IMR-90 (cell line): ENCODE measurements at regions not wholly inside any gene's neighbourhood (a gene's known extent, or its start where the extent isn't known, plus 50 kb on each side); places are given as distances from the start of the nearest gene placed in this dataset.

Experiments
- BHLHE40 ChIP-seq: fragments of 150-350 bp; IDR thresholded peaks from 2 replicates; pipeline ENCODE4 v1.6.1; 2016; ENCODE audit warnings: mild to moderate bottlenecking, low read depth, low read length
- CEBPB ChIP-seq: IDR thresholded peaks from 2 replicates; pipeline ENCODE4 v1.6.1; 2012; ENCODE audit warnings: low read depth, low read length, improper control_type of control experiment
- FOS ChIP-seq: fragments of 150-350 bp; IDR thresholded peaks from 2 replicates; pipeline ENCODE4 v1.6.1; 2016; ENCODE audit warnings: low read depth, low read length
- MXI1 ChIP-seq: IDR thresholded peaks from 2 replicates; pipeline ENCODE4 v1.6.1; 2012; ENCODE audit warnings: low read depth, mild to moderate bottlenecking, low read length, moderate library complexity, borderline replicate concordance
- POLR2A ChIP-seq: IDR thresholded peaks from 2 replicates; pipeline ENCODE4 v1.6.1; 2012; ENCODE audit warnings: mild to moderate bottlenecking, low read depth, low read length
- RAD21 ChIP-seq: IDR thresholded peaks from 2 replicates; pipeline ENCODE4 v1.6.1; 2012; ENCODE audit warnings: low read length, improper control_type of control experiment
- RCOR1 ChIP-seq: IDR thresholded peaks from 2 replicates; pipeline ENCODE4 v1.6.1; 2012; ENCODE audit warnings: mild to moderate bottlenecking, low read length, improper control_type of control experiment; ENCODE audit not compliant: insufficient replicate concordance
- TF ChIP-seq, protein P1 (sequence below): conservative IDR thresholded peaks from 2 replicates; pipeline ENCODE4 v1.5.1; 2012; ENCODE audit warnings: mild to moderate bottlenecking, low read depth, low read length, improper control_type of control experiment
- TF ChIP-seq, protein P2 (sequence below): fragments of 150-350 bp; IDR thresholded peaks from 2 replicates; pipeline ENCODE4 v1.6.1; 2016; ENCODE audit warnings: low read depth, mild to moderate bottlenecking, low read length, moderate library complexity, borderline replicate concordance
- TF ChIP-seq, protein P3 (sequence below): fragments of 150-350 bp; IDR thresholded peaks from 2 replicates; pipeline ENCODE4 v1.6.1; 2017; ENCODE audit warnings: mild to moderate bottlenecking, antibody characterized with exemption, low read length, low read depth

DNA sequence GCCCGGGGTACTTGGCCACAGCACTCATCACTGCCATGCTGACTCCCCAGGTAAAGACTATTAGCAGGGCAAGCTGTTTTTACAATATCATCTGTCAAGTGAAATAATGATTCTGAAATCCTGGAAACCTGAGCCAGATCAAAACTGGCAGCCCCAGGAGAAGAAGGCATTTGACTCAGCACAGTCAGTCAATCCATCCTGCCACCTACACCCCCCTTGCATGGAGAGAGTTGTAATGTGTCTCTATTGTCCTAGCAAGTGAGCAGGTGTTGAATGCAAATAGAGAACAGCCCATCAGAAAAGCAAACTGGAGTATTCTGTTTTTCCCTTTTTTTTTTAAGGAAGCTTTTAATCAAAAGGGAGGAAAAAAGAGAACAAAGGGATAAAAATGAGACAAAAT is 291.2 kb downstream of the BRINP1 start:
- TF ChIP-seq, protein P1, sequence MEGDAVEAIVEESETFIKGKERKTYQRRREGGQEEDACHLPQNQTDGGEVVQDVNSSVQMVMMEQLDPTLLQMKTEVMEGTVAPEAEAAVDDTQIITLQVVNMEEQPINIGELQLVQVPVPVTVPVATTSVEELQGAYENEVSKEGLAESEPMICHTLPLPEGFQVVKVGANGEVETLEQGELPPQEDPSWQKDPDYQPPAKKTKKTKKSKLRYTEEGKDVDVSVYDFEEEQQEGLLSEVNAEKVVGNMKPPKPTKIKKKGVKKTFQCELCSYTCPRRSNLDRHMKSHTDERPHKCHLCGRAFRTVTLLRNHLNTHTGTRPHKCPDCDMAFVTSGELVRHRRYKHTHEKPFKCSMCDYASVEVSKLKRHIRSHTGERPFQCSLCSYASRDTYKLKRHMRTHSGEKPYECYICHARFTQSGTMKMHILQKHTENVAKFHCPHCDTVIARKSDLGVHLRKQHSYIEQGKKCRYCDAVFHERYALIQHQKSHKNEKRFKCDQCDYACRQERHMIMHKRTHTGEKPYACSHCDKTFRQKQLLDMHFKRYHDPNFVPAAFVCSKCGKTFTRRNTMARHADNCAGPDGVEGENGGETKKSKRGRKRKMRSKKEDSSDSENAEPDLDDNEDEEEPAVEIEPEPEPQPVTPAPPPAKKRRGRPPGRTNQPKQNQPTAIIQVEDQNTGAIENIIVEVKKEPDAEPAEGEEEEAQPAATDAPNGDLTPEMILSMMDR = no peak
- no peak for TF ChIP-seq POLR2A
- TF ChIP-seq CEBPB = no peak
- TF ChIP-seq BHLHE40 = no peak
- TF ChIP-seq RCOR1 = no peak
- TF ChIP-seq, protein P2, sequence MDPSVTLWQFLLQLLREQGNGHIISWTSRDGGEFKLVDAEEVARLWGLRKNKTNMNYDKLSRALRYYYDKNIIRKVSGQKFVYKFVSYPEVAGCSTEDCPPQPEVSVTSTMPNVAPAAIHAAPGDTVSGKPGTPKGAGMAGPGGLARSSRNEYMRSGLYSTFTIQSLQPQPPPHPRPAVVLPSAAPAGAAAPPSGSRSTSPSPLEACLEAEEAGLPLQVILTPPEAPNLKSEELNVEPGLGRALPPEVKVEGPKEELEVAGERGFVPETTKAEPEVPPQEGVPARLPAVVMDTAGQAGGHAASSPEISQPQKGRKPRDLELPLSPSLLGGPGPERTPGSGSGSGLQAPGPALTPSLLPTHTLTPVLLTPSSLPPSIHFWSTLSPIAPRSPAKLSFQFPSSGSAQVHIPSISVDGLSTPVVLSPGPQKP = no peak
- TF ChIP-seq, protein P3, sequence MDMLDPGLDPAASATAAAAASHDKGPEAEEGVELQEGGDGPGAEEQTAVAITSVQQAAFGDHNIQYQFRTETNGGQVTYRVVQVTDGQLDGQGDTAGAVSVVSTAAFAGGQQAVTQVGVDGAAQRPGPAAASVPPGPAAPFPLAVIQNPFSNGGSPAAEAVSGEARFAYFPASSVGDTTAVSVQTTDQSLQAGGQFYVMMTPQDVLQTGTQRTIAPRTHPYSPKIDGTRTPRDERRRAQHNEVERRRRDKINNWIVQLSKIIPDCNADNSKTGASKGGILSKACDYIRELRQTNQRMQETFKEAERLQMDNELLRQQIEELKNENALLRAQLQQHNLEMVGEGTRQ = no peak
- TF ChIP-seq FOS = no peak
- no peak for TF ChIP-seq MXI1
- TF ChIP-seq RAD21 = no peak
